ENCODE measurements at regions not wholly inside any gene's neighbourhood (a gene's known extent, or its start where the extent isn't known, plus 50 kb on each side); places are given as distances from the start of the nearest gene placed in this dataset.

DNA sequence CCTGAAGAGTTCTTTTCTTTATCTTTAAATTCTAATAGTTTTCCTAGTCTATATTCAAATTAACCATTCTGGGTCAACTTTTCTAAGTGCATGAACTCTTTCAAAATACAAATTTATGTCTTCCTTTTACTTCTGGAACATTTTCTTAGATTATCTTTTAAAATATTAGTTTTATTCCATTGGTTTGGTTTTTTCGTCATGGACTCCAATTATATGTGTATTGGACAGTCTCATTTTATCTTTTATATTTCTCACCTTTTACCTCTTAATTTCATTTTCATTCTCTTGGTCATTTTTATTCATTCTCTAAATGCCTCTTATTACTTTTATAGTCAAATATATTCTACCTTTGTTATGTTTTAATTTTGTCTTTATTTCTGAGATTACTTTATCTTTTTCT lies 356.7 kb upstream of the MMS22L start:
- H3K4me3 Mint-ChIP-seq = no peak overlapping the region
- Histone ChIP-seq H3K27me3 (ENCODE audit: control insufficient read depth, insufficient read depth, low read length, poor library complexity, severe bottlenecking) (peaks cover 20% of the 10 kb centered on the region), H3K9me3 (ENCODE audit: control insufficient read depth, low read length) (peaks cover 19% of the 10 kb centered on the region), H3K4me1 (ENCODE audit: control insufficient read depth, insufficient read depth, low read length) (no peaks in the 10 kb centered on the region), H3K4me3 (ENCODE audit: low read length) (no peak overlapping the region), H3K36me3 (ENCODE audit: control insufficient read depth, insufficient read depth, low read length) (no peaks in the 10 kb centered on the region), H3K27ac (ENCODE audit: low read depth, low read length) (no peak overlapping the region), H3K9ac (ENCODE audit: extremely low read depth, low read length, poor library complexity, severe bottlenecking) (no peak overlapping the region)
- TF ChIP-seq, protein P1, sequence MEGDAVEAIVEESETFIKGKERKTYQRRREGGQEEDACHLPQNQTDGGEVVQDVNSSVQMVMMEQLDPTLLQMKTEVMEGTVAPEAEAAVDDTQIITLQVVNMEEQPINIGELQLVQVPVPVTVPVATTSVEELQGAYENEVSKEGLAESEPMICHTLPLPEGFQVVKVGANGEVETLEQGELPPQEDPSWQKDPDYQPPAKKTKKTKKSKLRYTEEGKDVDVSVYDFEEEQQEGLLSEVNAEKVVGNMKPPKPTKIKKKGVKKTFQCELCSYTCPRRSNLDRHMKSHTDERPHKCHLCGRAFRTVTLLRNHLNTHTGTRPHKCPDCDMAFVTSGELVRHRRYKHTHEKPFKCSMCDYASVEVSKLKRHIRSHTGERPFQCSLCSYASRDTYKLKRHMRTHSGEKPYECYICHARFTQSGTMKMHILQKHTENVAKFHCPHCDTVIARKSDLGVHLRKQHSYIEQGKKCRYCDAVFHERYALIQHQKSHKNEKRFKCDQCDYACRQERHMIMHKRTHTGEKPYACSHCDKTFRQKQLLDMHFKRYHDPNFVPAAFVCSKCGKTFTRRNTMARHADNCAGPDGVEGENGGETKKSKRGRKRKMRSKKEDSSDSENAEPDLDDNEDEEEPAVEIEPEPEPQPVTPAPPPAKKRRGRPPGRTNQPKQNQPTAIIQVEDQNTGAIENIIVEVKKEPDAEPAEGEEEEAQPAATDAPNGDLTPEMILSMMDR (conservative IDR thresholded peaks at IDR 0.05) = no peak
- peaks cover 17% of the 10 kb centered on the region for H3K27me3 Mint-ChIP-seq (ENCODE audit: insufficient read depth)
- peaks cover 5% of the 10 kb centered on the region for H3K4me1 Mint-ChIP-seq
- H3K27ac Mint-ChIP-seq = no peak overlapping the region
- DNase-seq = no peak
- peaks cover 14% of the 10 kb centered on the region for H3K9me3 Mint-ChIP-seq
- no CpG with 5 or more reads among the region's 1 CpG for WGBS, 2 experiments (ENCODE audit: insufficient coverage in 1 of 2, insufficient read length in 1 of 2)
- H3K36me3 Mint-ChIP-seq (ENCODE audit: low read depth) = no peaks in the 10 kb centered on the region

DNA sequence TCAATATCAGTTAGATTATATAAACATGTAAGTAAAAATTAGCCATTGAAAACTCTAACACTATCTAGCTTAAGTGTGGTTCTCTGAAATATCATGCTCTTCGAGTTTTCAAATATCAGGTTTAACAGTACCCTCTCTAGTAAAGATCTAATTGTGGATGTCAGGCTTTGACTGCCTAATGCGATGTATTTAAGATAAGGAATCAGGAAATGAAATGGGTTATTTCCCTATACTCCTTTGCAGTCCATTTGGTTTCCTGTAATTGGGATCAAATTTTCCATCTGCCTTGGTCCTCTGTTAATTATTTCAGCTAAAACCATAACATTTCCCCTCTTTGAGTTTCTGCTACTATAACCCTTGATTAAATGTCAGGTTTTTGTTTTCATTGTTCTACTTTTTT lies 361.3 kb upstream of the MMS22L start:
- Mint-ChIP-seq H3K27ac (no peak overlapping the region), H3K27me3 (ENCODE audit: insufficient read depth) (peaks cover 38% of the 10 kb centered on the region), H3K9me3 (peaks cover 12% of the 10 kb centered on the region), H3K36me3 (ENCODE audit: low read depth) (no peaks in the 10 kb centered on the region), H3K4me3 (no peak overlapping the region), H3K4me1 (peaks cover 6% of the 10 kb centered on the region)
- Histone ChIP-seq H3K27ac (ENCODE audit: low read depth, low read length) (no peak overlapping the region), H3K4me3 (ENCODE audit: low read length) (no peak overlapping the region), H3K4me1 (ENCODE audit: control insufficient read depth, insufficient read depth, low read length) (no peaks in the 10 kb centered on the region), H3K9ac (ENCODE audit: extremely low read depth, low read length, poor library complexity, severe bottlenecking) (no peak overlapping the region), H3K36me3 (ENCODE audit: control insufficient read depth, insufficient read depth, low read length) (no peaks in the 10 kb centered on the region), H3K9me3 (ENCODE audit: control insufficient read depth, low read length) (no peaks in the 10 kb centered on the region), H3K27me3 (ENCODE audit: control insufficient read depth, insufficient read depth, low read length, poor library complexity, severe bottlenecking) (peaks cover 54% of the 10 kb centered on the region)
- DNase-seq = no peak
- TF ChIP-seq, protein P1 (conservative IDR thresholded peaks at IDR 0.05) = no peak
- WGBS, 2 experiments (ENCODE audit: insufficient coverage in 1 of 2, insufficient read length in 1 of 2) = 90% methylated on average over 2 of the region's 2 CpGs; no CpG with 5 or more reads in 1 of the 2 experiments

DNA sequence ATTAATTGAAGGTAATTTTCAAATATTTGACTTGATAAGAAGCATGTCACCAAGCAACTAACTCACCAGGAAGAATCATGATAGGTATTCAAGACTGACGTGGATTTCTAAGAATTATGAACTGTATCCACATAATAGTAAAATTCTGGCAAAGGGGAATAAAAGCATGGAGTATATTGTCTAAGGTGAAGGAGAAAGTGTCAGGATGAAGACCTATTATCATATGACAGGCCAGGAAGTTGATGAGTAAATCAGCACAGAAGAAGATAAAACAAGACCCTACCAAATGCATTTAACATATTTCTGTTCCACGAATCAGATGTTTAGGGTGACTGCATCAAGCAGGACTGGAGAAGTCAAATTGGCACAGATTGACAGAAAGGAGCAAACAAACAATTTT lies 362.7 kb upstream of the MMS22L start:
- peaks cover 38% of the 10 kb centered on the region for H3K27me3 Mint-ChIP-seq (ENCODE audit: insufficient read depth)
- Histone ChIP-seq H3K4me1 (ENCODE audit: control insufficient read depth, insufficient read depth, low read length) (no peaks in the 10 kb centered on the region), H3K27ac (ENCODE audit: low read depth, low read length) (no peak overlapping the region), H3K9me3 (ENCODE audit: control insufficient read depth, low read length) (no peaks in the 10 kb centered on the region), H3K4me3 (ENCODE audit: low read length) (no peak overlapping the region), H3K9ac (ENCODE audit: extremely low read depth, low read length, poor library complexity, severe bottlenecking) (no peak overlapping the region), H3K27me3 (ENCODE audit: control insufficient read depth, insufficient read depth, low read length, poor library complexity, severe bottlenecking) (peaks cover 54% of the 10 kb centered on the region), H3K36me3 (ENCODE audit: control insufficient read depth, insufficient read depth, low read length) (no peaks in the 10 kb centered on the region)
- H3K27ac Mint-ChIP-seq = no peak overlapping the region
- H3K4me1 Mint-ChIP-seq = peaks cover 6% of the 10 kb centered on the region
- no peak overlapping the region for H3K4me3 Mint-ChIP-seq
- TF ChIP-seq, protein P1 (conservative IDR thresholded peaks at IDR 0.05) = no peak
- no peak for DNase-seq
- whole genome bisulfite sequencing, 2 experiments (ENCODE audit: insufficient coverage in 1 of 2, insufficient read length in 1 of 2) = 83 to 85% methylated on average over 1 to 2 of the region's 2 CpGs
- no peaks in the 10 kb centered on the region for H3K36me3 Mint-ChIP-seq (ENCODE audit: low read depth)
- peaks cover under 1% of the 10 kb centered on the region for H3K9me3 Mint-ChIP-seq
